ENCODE measurements at regions not wholly inside any gene's neighbourhood (a gene's known extent, or its start where the extent isn't known, plus 50 kb on each side); places are given as distances from the start of the nearest gene placed in this dataset.

DNA sequence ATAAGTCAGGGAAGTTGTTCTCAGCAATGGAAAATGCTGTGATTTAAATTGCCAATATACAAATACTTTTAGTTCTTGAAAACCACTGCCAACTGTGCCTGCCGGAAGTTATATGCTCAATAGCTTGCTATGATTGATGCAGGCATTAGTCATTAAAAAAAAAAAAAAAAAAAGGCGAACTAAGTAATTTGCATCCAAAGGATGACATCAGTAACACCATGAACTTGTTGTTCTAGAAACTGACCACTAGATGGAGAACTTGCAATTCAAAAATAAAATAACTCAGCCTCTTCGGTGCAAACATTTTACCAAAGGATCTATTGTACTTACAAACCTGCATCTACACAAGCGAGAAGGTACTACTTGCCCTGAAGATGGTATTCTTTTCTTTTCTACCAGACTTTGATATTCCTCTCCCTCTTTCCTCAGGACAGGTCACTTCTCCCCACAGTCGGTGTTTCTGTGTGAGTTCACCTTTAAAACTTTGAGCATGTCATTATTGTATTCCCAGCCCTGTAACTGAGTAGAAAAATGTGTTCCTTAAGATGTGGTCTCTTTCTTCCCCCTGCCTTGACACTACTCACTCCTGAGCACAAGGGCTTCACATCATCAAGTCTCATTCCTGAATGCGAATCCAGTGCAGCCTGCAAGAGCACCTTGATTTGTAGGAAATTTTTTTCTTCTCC, 115.0 kb upstream of the VEPH1 start:
- H4K91ac ChIP-seq (ENCODE audit: insufficient read length, low read depth, low read length) = no peak overlapping the region
- no peak overlapping the region for H3K4ac ChIP-seq (ENCODE audit: low read depth, low read length)
- H2BK12ac ChIP-seq (ENCODE audit: insufficient read length, low read depth, low read length) = no peak overlapping the region
- TF ChIP-seq, protein P1, sequence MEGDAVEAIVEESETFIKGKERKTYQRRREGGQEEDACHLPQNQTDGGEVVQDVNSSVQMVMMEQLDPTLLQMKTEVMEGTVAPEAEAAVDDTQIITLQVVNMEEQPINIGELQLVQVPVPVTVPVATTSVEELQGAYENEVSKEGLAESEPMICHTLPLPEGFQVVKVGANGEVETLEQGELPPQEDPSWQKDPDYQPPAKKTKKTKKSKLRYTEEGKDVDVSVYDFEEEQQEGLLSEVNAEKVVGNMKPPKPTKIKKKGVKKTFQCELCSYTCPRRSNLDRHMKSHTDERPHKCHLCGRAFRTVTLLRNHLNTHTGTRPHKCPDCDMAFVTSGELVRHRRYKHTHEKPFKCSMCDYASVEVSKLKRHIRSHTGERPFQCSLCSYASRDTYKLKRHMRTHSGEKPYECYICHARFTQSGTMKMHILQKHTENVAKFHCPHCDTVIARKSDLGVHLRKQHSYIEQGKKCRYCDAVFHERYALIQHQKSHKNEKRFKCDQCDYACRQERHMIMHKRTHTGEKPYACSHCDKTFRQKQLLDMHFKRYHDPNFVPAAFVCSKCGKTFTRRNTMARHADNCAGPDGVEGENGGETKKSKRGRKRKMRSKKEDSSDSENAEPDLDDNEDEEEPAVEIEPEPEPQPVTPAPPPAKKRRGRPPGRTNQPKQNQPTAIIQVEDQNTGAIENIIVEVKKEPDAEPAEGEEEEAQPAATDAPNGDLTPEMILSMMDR (conservative IDR thresholded peaks at IDR 0.05) = peak; percentile 76
- H4K8ac ChIP-seq (replicated peaks; ENCODE audit: insufficient read length, low read depth, low read length) = no peak overlapping the region
- H2AK5ac ChIP-seq (ENCODE audit: insufficient read length, low read length) = no peak overlapping the region
- no peak overlapping the region for H3K18ac ChIP-seq (ENCODE audit: insufficient read length, low read depth, low read length)
- no peak overlapping the region for H2BK120ac ChIP-seq (ENCODE audit: low read depth, low read length, poor library complexity, severe bottlenecking)
- Mint-ChIP-seq H3K36me3 (ENCODE audit: insufficient read depth in 1 of 3, low read depth in 3 of 3) (no peaks in the 10 kb centered on the region), H3K4me3 (no peak overlapping the region), H3K27me3 (ENCODE audit: low read depth) (no peaks in the 10 kb centered on the region), H3K9me3 (no peaks in the 10 kb centered on the region), H3K27ac (peak overlapping the region in 1 of 3 experiments; percentile 15; a peak in 3 of 7 replicates), H3K4me1 (peaks cover 4 to 5% of the 10 kb centered on the region in 2 experiments)
- H3K27ac ChIP-seq (ENCODE audit: insufficient read length, low read depth, low read length) = no peak overlapping the region
- H3K27me3 ChIP-seq (ENCODE audit: insufficient read depth, low read length) = no peaks in the 10 kb centered on the region
- no peak overlapping the region for H3K14ac ChIP-seq (ENCODE audit: insufficient read depth, low read length)
- no peak for DNase-seq
- no peak overlapping the region for H3K9ac ChIP-seq (ENCODE audit: extremely low read depth, insufficient read length, low read length)
- no peaks in the 10 kb centered on the region for H3K23me2 ChIP-seq (ENCODE audit: insufficient read length, low read depth, low read length, poor library complexity, severe bottlenecking)
- H3K79me1 ChIP-seq (ENCODE audit: insufficient read depth, low read depth, low read length, poor library complexity, severe bottlenecking) = no peaks in the 10 kb centered on the region
- H3K79me2 ChIP-seq (ENCODE audit: insufficient read depth, low read length) = no peaks in the 10 kb centered on the region
- no peaks in the 10 kb centered on the region for H4K20me1 ChIP-seq (ENCODE audit: control insufficient read depth, insufficient read depth, insufficient read length)
- H3T11ph ChIP-seq (ENCODE audit: low read length) = no peak overlapping the region
- H2BK20ac ChIP-seq (ENCODE audit: low read depth, low read length, poor library complexity, severe bottlenecking) = no peak overlapping the region
- H3K9me3 ChIP-seq (ENCODE audit: control insufficient read depth, low read depth, low read length) = no peaks in the 10 kb centered on the region
- no peak overlapping the region for H3K56ac ChIP-seq (ENCODE audit: insufficient read length, low read depth, low read length)
- no peak overlapping the region for H2AFZ ChIP-seq (ENCODE audit: low read length)
- no peak overlapping the region for H3K4me2 ChIP-seq (ENCODE audit: insufficient read depth, insufficient read length, low read length)
- no peak overlapping the region for H2BK15ac ChIP-seq (ENCODE audit: low read depth, low read length)
- no peak overlapping the region for H3K23ac ChIP-seq (ENCODE audit: insufficient read length, low read depth, low read length)
- no CpG with 5 or more reads among the region's 6 CpGs for WGBS (ENCODE audit: extremely low coverage, insufficient read length, low lambda C conversion rate)
- H2BK5ac ChIP-seq (ENCODE audit: insufficient read length, low read length) = no peak overlapping the region
- no peak overlapping the region for H4K5ac ChIP-seq (ENCODE audit: insufficient read length, low read depth, low read length)
- no peaks in the 10 kb centered on the region for H3K4me1 ChIP-seq (ENCODE audit: insufficient read depth, low read length)

Measured in H9 (cell line).